SK-N-MC (cell line): ENCODE measurements at regions not wholly inside any gene's neighbourhood (a gene's known extent, or its start where the extent isn't known, plus 50 kb on each side); places are given as distances from the start of the nearest gene placed in this dataset.

Experiments used
- EZH2 ChIP-seq: fragments of 200-600 bp; sonication (generic); IDR thresholded peaks from one replicate; pipeline ENCODE4 v1.6.1; 2017; ENCODE audit warnings: antibody characterized with exemption
- POLR2AphosphoS5 ChIP-seq: IDR thresholded peaks from 2 replicates; pipeline ENCODE4 v1.6.1; 2012; ENCODE audit warnings: mild to moderate bottlenecking, low read depth, low read length, borderline replicate concordance

DNA sequence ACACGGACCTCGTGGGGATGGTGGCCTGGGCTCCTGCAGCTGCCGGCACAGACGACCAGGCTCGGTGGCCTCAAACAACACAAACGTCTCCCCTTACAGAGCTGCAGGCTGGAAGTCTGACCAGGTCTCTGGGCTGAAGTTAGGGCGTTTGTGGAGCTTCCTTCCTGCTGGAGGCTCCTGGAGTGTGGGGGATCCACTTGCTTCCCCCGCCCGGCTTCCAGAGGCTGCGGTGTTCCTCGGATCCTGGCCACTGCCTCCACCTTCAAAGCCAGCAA, 313.5 kb downstream of the CTTN start:
- no peak for TF ChIP-seq EZH2
- no peak for TF ChIP-seq POLR2AphosphoS5
